NOMO-1 treated with DMSO at 0.1 percent for 48 hours (cell line): ENCODE measurements at regions not wholly inside any gene's neighbourhood (a gene's known extent, or its start where the extent isn't known, plus 50 kb on each side); places are given as distances from the start of the nearest gene placed in this dataset.

Experiments
- DNase-seq: peaks from one replicate; lab custom pipeline; 2025; ENCODE audit not compliant: unreplicated experiment; lab: John Stamatoyannopoulos, UW

- DNase-seq = no peak
Observed at GRCh38 chr1:56056438-56057287, 522.7 kb downstream of the PLPP3 start.

GRCh38 chr1:56054959-56055358 is 524.4 kb downstream of the PLPP3 start:
- DNase-seq = no peak

- DNase-seq = no peak
Observed at GRCh38 chr1:56052041-56052440, 527.3 kb downstream of the PLPP3 start.

- no peak for DNase-seq
Observed at GRCh38 chr1:56050911-56051310, 528.5 kb downstream of the PLPP3 start.

GRCh38 chr1:56045477-56045876 is 533.9 kb downstream of the PLPP3 start:
- DNase-seq = no peak

- no peak for DNase-seq
Observed at GRCh38 chr1:56045062-56045461, 534.3 kb downstream of the PLPP3 start.

GRCh38 chr1:56036479-56036878 is 542.9 kb downstream of the PLPP3 start:
- no peak for DNase-seq

GRCh38 chr1:56034847-56035481 is 544.4 kb downstream of the PLPP3 start:
- DNase-seq = no peak

- no peak for DNase-seq
Observed at GRCh38 chr1:56034222-56034621, 545.1 kb downstream of the PLPP3 start.

GRCh38 chr1:56033321-56034037 is 545.9 kb downstream of the PLPP3 start:
- no peak for DNase-seq

GRCh38 chr1:56032096-56032676 is 547.2 kb downstream of the PLPP3 start:
- DNase-seq = no peak

GRCh38 chr1:56031001-56031400 is 548.4 kb downstream of the PLPP3 start:
- no peak for DNase-seq

GRCh38 chr1:56029319-56030003 is 549.9 kb downstream of the PLPP3 start:
- no peak for DNase-seq

- DNase-seq = no peak
Observed at GRCh38 chr1:56028911-56029310, 550.5 kb downstream of the PLPP3 start.

- no peak for DNase-seq
Observed at GRCh38 chr1:56028244-56028643, 551.1 kb downstream of the PLPP3 start.

GRCh38 chr1:56025942-56026341 is 553.4 kb downstream of the PLPP3 start:
- no peak for DNase-seq

- no peak for DNase-seq
Observed at GRCh38 chr1:56024155-56024554, 555.2 kb downstream of the PLPP3 start.

GRCh38 chr1:56019922-56020321 is 559.4 kb downstream of the PLPP3 start:
- DNase-seq = no peak

- DNase-seq = no peak
Observed at GRCh38 chr1:56019472-56019871, 559.9 kb downstream of the PLPP3 start.

- DNase-seq = no peak
Observed at GRCh38 chr1:56017336-56017735, 562.0 kb downstream of the PLPP3 start.

GRCh38 chr1:56003846-56004245 is 575.5 kb downstream of the PLPP3 start:
- no peak for DNase-seq
